ENCODE measurements at regions not wholly inside any gene's neighbourhood (a gene's known extent, or its start where the extent isn't known, plus 50 kb on each side); places are given as distances from the start of the nearest gene placed in this dataset.
"Not testable (repeated sequence)": the region's sequence is repeated elsewhere in the genome, so short reads cannot be mapped to it uniquely, and the experiment has no call there.

DNA sequence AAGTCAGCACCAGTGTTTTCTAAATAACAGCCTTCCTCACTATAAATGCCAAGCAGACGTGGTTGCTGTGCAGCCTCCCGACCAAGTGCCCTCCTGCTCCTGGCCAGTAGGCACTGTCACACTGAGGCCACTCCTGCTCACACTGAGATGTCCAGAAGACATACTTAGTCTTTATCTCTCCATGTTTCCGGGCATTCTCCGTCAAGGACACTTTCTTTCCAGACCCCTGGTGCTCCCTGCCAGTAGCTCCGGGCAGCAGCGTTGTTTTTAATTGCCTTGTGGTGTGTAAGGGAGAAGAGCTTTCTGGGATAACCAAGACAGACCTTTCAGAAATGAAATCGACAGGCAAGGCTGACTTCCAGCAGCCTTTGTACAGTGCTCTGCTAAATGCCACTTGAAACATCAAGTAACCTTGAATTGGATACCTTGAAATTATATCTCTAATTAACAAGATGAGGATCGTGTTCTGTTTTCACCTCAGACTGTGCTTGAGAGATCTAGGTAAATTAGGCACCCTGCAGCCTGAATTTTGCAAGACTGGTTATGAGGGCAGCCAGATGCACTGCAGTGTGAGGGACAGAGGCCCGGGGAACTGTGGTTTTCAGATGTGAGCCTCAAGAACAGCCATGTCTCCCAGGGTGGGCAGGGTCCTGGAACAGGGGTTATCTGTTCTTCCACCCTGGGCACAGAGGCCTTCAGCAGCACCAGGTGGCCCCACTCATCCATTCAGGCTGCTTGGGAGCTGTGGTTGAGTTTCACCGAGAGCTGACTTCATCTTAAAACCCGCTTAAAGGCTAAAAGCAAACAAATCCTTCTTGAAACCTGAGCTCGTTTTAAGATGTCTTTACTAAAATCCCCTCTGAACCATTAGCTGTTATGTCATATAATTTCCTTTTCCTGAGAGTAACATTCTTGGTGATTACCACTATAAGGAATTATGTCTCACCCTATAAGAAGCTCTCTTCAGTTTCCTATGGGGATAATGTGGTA, 105.5 kb upstream of the IL12A start:
- no peak for TF ChIP-seq POLR2AphosphoS5 (IDR thresholded peaks at IDR 0.05)
- TF ChIP-seq, protein P1, sequence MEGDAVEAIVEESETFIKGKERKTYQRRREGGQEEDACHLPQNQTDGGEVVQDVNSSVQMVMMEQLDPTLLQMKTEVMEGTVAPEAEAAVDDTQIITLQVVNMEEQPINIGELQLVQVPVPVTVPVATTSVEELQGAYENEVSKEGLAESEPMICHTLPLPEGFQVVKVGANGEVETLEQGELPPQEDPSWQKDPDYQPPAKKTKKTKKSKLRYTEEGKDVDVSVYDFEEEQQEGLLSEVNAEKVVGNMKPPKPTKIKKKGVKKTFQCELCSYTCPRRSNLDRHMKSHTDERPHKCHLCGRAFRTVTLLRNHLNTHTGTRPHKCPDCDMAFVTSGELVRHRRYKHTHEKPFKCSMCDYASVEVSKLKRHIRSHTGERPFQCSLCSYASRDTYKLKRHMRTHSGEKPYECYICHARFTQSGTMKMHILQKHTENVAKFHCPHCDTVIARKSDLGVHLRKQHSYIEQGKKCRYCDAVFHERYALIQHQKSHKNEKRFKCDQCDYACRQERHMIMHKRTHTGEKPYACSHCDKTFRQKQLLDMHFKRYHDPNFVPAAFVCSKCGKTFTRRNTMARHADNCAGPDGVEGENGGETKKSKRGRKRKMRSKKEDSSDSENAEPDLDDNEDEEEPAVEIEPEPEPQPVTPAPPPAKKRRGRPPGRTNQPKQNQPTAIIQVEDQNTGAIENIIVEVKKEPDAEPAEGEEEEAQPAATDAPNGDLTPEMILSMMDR (IDR thresholded peaks at IDR 0.05): peak in 2 of 6 experiments; percentile 10 to 13
- no peak for TF ChIP-seq POLR2A (IDR thresholded peaks at IDR 0.05)

DNA sequence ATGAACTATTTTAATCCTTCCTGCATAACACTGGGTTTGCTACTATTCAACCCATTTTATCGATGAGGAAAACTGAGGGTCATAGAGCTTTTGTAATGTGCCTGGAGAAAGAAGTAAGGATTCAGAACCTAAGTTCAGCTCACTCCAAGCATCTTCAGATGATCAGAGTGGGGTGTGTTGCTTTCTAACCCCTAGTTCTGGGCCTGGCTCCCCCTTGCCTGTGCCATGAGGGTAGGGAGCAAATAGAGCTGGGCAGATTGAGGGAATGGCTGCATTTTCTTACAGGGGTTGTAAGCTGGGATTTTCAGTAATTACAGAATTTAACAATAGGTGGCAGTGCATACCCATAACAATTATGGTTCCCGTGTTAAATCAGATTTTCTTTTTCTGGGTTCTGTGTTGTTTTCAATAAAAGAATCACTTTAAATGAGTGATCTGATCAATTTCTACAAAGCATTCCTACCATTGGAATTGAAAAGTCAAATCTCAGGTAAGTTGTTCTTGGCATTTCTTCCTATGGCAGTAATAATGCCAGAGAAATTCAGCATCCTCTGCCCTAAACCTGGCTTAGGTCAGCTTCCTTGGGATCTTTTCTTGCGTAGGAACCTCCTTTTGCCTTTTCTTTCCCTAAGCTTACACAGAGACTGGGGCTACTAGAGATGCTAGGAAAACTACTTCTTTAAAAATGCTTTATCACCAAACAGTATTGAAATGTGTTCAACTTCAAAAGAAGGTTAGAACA, 103.8 kb upstream of the IL12A start:
- H3K4me1 ChIP-seq: peaks cover 13 to 21% (median 14%) of the 10 kb centered on the region in 4 donors
- H3K27me3 ChIP-seq: no peaks in the 10 kb centered on the region
- no peak for DNase-seq
- peaks cover 0 to 6% (median 0%) of the 10 kb centered on the region in 4 donors for H3K36me3 ChIP-seq
- H3K9me3 ChIP-seq: no peaks in the 10 kb centered on the region
- 69 to 72% methylated on average over 3 of the region's 3 CpGs for WGBS, 2 donors
- no peak for TF ChIP-seq POLR2A (IDR thresholded peaks at IDR 0.05)
- TF ChIP-seq, protein P1 (IDR thresholded peaks at IDR 0.05): peak in 5 of 6 experiments; percentile 33 to 58 (median 46)
- ATAC-seq (ENCODE audit: low FRiP score in 2 of 2): peak in 1 of 2 donors; percentile 70
- H3K27ac ChIP-seq: no peak overlapping the region
- no peak overlapping the region for H3K4me3 ChIP-seq

More for the DNA sequence above, 105.5 kb upstream of the IL12A start:
- Histone ChIP-seq H3K4me3 (no peak overlapping the region), H3K36me3 (peaks cover 0 to 2% (median 0%) of the 10 kb centered on the region in 4 donors), H3K27me3 (no peaks in the 10 kb centered on the region), H3K27ac (peak overlapping the region in 3 of 4 donors; percentile 49 to 61 (median 50)), H3K9me3 (no peaks in the 10 kb centered on the region), H3K4me1 (peaks cover 13 to 21% (median 15%) of the 10 kb centered on the region in 4 donors)
- peak; percentile 15 to 45 for ATAC-seq (ENCODE audit: low FRiP score in 2 of 2)
- DNase-seq: peak in 1 of 2 donors; percentile 37
- 42 to 52% methylated on average over 12 of the region's 12 CpGs for WGBS, 2 donors

DNA sequence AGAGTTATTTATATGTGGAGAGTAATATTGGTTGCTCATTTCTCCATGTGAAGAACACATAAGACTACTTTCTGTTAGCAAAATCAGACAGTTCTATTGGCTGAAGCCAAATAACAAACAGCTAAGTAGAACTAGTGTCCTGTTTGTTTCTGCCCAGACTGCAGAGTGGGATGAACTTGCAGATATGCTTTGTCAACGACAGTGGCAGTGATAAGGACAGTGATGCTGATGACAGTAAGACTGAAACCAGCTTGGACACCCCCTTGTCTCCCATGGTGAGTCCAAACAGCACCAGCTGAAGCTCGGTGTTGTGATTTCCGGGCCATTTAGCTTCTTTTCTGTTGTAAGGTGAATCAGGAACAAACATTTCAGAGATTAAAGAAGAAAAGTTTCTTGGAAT, 102.6 kb upstream of the IL12A start:
- no peaks in the 10 kb centered on the region for H3K9me3 ChIP-seq
- 86 to 93% methylated on average over 3 of the region's 3 CpGs for WGBS, 2 donors
- ATAC-seq (ENCODE audit: low FRiP score in 2 of 2) (no peak), DNase-seq (no peak)
- TF ChIP-seq, protein P1 (IDR thresholded peaks at IDR 0.05): no peak
- TF ChIP-seq POLR2AphosphoS5 (IDR thresholded peaks at IDR 0.05) (no peak), POLR2A (IDR thresholded peaks at IDR 0.05) (no peak), EP300 (IDR thresholded peaks at IDR 0.05) (no peak)
- H3K4me3 ChIP-seq: no peak overlapping the region
- peaks cover 0 to 6% (median 0%) of the 10 kb centered on the region in 4 donors for H3K36me3 ChIP-seq
- H3K27me3 ChIP-seq: no peaks in the 10 kb centered on the region
- H3K4me1 ChIP-seq: peaks cover 14 to 22% (median 14%) of the 10 kb centered on the region in 4 donors
- H3K27ac ChIP-seq: no peak overlapping the region

DNA sequence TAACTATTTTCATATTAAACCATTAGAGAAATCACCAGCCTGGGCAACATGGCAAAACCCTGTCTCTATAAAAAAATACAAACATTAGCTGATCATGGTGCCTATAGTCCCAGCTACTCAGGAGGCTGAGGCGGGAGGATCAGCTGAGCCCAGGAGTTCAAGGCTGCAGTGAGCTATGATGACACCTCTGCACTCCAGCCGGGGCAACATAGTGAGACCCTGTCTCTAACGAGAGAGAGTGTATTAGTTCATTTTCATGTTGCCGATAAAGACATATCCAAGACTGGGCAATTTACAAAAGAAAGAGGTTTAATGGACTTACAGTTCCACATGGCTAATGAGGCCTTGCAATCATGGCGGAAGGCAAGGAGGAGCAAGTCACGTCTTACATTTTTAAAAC, 102.1 kb upstream of the IL12A start:
- not testable (repeated sequence) for H3K36me3 ChIP-seq; DNase-seq; H3K27ac ChIP-seq; H3K9me3 ChIP-seq; H3K4me3 ChIP-seq; H3K27me3 ChIP-seq; ATAC-seq (ENCODE audit: low FRiP score in 2 of 2)
- 98% methylated on average over 6 of the region's 6 CpGs for WGBS, 2 donors
- peaks cover 14 to 25% (median 16%) of the 10 kb centered on the region in 4 donors for H3K4me1 ChIP-seq

DNA sequence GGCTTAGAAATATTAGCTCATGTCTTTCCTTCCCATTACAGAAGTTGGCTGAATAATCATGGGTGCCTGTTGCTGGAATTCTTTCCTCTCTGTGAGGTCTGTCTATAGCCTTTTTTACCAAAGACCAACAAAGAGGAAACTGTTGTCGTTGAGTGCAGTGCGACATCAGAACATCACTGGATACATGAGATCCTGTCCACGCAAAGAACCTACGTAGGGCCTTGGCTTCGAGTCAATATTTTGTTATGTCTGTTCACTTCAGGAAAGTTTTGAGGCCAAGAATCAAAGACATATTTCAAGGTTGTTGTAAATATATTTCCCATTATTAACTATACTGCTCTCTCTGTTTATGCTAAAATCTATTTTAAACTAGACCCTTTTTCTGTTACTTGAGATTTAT, 101.5 kb upstream of the IL12A start:
- no peak overlapping the region for H3K27ac ChIP-seq
- no peak overlapping the region for H3K4me3 ChIP-seq
- DNase-seq (no peak), ATAC-seq (ENCODE audit: low FRiP score in 2 of 2) (no peak)
- TF ChIP-seq POLR2AphosphoS5 (IDR thresholded peaks at IDR 0.05) (no peak), POLR2A (IDR thresholded peaks at IDR 0.05) (no peak), EP300 (IDR thresholded peaks at IDR 0.05) (no peak)
- TF ChIP-seq, protein P1 (IDR thresholded peaks at IDR 0.05): no peak
- WGBS, 2 donors: 66 to 68% methylated on average over 5 of the region's 5 CpGs
- peaks cover 0 to 10% (median 0%) of the 10 kb centered on the region in 4 donors for H3K36me3 ChIP-seq
- no peaks in the 10 kb centered on the region for H3K27me3 ChIP-seq
- H3K9me3 ChIP-seq: no peaks in the 10 kb centered on the region
- peaks cover 14 to 20% (median 17%) of the 10 kb centered on the region in 4 donors for H3K4me1 ChIP-seq
